Hepatocyte (in vitro differentiated cells): ENCODE measurements at regions not wholly inside any gene's neighbourhood (a gene's known extent, or its start where the extent isn't known, plus 50 kb on each side); places are given as distances from the start of the nearest gene placed in this dataset.

ENCODE experiments used
- DNase-seq: peaks from one replicate; pipeline ENCODE4 v3.0.0-alpha.2; 2016; ENCODE audit warnings: low spot score
- H2AFZ ChIP-seq: fragments of 200-600 bp; sonication (generic); 2 replicates; pipeline ENCODE4 v1.6.0; 2016; ENCODE audit warnings: antibody characterized with exemption, mild to moderate bottlenecking
- H3K27ac ChIP-seq: fragments of 200-600 bp; sonication (generic); 2 replicates; pipeline ENCODE4 v1.5.1; 2016; ENCODE audit warnings: mild to moderate bottlenecking
- H3K27me3 ChIP-seq: fragments of 200-600 bp; sonication (generic); 2 replicates; pipeline ENCODE4 v1.6.1; 2016
- H3K36me3 ChIP-seq: fragments of 200-600 bp; sonication (generic); replicated peaks from 2 replicates; pipeline ENCODE4 v1.5.1; 2016; ENCODE audit warnings: low read depth; ENCODE audit not compliant: insufficient read depth
- H3K4me1 ChIP-seq: fragments of 200-600 bp; sonication (generic); 2 replicates; pipeline ENCODE4 v1.5.1; 2016; ENCODE audit warnings: mild to moderate bottlenecking, moderate library complexity; ENCODE audit not compliant: insufficient read depth
- H3K4me2 ChIP-seq: fragments of 200-600 bp; sonication (generic); 2 replicates; pipeline ENCODE4 v1.6.0; 2016
- H3K4me3 ChIP-seq: fragments of 200-600 bp; sonication (generic); 2 replicates; pipeline ENCODE4 v1.5.1; 2016; ENCODE audit warnings: mild to moderate bottlenecking
- H3K79me2 ChIP-seq: fragments of 200-600 bp; sonication (generic); 2 replicates; pipeline ENCODE4 v1.6.0; 2017; ENCODE audit warnings: mild to moderate bottlenecking
- H3K9me2 ChIP-seq: fragments of 200-600 bp; sonication (generic); replicated peaks from 2 replicates; pipeline ENCODE4 v1.6.0; 2017; ENCODE audit warnings: mild to moderate bottlenecking; ENCODE audit not compliant: insufficient read depth
- H3K9me3 ChIP-seq: fragments of 200-600 bp; sonication (generic); 2 replicates; pipeline ENCODE4 v1.5.1; 2016; ENCODE audit warnings: low read depth, mild to moderate bottlenecking
- H4K20me1 ChIP-seq: fragments of 200-600 bp; sonication (generic); 2 replicates; pipeline ENCODE4 v1.6.0; 2016; ENCODE audit warnings: mild to moderate bottlenecking; ENCODE audit not compliant: insufficient read depth, poor library complexity, severe bottlenecking
- CTCF ChIP-seq: fragments of 200-600 bp; sonication (generic); IDR thresholded peaks from 2 replicates; pipeline ENCODE4 v1.5.1; 2016; ENCODE audit warnings: antibody characterized with exemption, mild to moderate bottlenecking; ENCODE audit not compliant: poor library complexity
- EZH2 ChIP-seq: fragments of 200-600 bp; sonication (generic); IDR thresholded peaks from 2 replicates; pipeline ENCODE4 v1.6.1; 2016; ENCODE audit warnings: antibody characterized with exemption, mild to moderate bottlenecking, borderline replicate concordance
- EZH2phosphoT487 ChIP-seq: fragments of 200-600 bp; sonication (generic); IDR thresholded peaks from one replicate; pipeline ENCODE4 v1.6.1; 2018; ENCODE audit warnings: antibody characterized with exemption, mild to moderate bottlenecking, low read depth, moderate library complexity; ENCODE audit not compliant: unreplicated experiment, severe bottlenecking
- WGBS: methylation state at CpG from one replicate; pipeline ENCODE4 v1.1.6; 2016; ENCODE audit warnings: low lambda C conversion rate; ENCODE audit errors: missing lambda C conversion rate; 5-methylcytosine and 5-hydroxymethylcytosine counted together

- Histone ChIP-seq H3K4me2 (no peak overlapping the region), H3K27me3 (no peaks in the 10 kb centered on the region), H3K9me2 (no peaks in the 10 kb centered on the region), H2AFZ (no peak overlapping the region), H3K4me1 (no peaks in the 10 kb centered on the region), H3K9me3 (no peaks in the 10 kb centered on the region), H3K4me3 (no peak overlapping the region), H4K20me1 (no peaks in the 10 kb centered on the region), H3K79me2 (no peaks in the 10 kb centered on the region), H3K27ac (no peak overlapping the region), H3K36me3 (no peaks in the 10 kb centered on the region)
- TF ChIP-seq EZH2, result no peak
- TF ChIP-seq EZH2phosphoT487, result no peak
- no peak for DNase-seq
Measured at GRCh38 chr4:38356686-38357085, 307.3 kb upstream of the KLF3 start.

DNA sequence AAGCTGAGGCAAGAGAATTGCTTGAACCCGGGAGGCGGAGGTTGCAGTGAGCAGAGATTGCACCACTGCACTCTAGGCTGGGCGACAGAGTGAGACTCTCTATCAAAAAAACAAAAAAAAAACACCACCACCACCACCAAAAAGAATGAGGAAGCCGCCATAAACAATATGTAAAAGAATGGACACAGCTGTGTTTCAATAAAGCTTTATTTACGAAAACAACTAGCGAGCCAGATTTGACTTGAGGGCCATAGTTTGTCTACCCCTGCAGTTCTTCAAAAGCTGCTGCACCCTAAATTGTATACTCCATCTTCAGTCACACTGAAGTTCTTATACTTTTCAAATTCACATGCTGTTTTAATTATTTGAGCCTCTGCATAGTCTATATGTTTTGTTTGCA, 306.5 kb upstream of the KLF3 start:
- H4K20me1 ChIP-seq, result no peaks in the 10 kb centered on the region
- no peak overlapping the region for H3K4me3 ChIP-seq
- H3K79me2 ChIP-seq, result no peaks in the 10 kb centered on the region
- H2AFZ ChIP-seq, result no peak overlapping the region
- no peaks in the 10 kb centered on the region for H3K27me3 ChIP-seq
- H3K9me3 ChIP-seq, result no peaks in the 10 kb centered on the region
- no peaks in the 10 kb centered on the region for H3K36me3 ChIP-seq
- DNase-seq, result no peak
- no peaks in the 10 kb centered on the region for H3K4me1 ChIP-seq
- no peak overlapping the region for H3K27ac ChIP-seq
- TF ChIP-seq EZH2, result no peak
- no peak for TF ChIP-seq CTCF
- no peak for TF ChIP-seq EZH2phosphoT487
- no peaks in the 10 kb centered on the region for H3K9me2 ChIP-seq
- no peak overlapping the region for H3K4me2 ChIP-seq
- 97% methylated on average over 6 of the region's 6 CpGs for WGBS

DNA sequence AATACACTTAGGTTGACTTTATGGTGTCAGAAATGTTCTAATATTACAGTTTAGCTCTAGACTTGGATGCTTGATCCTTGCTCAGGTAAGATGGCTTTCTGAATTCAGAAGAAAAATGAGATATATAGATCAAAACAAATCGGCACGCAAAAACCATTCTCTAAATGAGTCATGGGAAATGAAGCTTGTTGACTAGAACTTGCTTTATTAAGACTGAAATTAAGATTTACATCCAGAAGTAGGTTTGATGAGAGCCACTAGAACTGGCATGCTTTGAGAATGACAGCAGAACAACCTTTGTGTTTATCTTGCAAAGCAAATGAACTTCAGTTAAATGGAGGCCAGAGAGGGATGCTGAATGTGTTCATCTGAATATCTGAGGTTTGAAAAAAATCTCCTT, 304.9 kb upstream of the KLF3 start:
- no peak for TF ChIP-seq CTCF
- no peak overlapping the region for H3K4me2 ChIP-seq
- no peak overlapping the region for H2AFZ ChIP-seq
- H3K9me2 ChIP-seq, result no peaks in the 10 kb centered on the region
- no peaks in the 10 kb centered on the region for H3K79me2 ChIP-seq
- 100% methylated on average over 2 of the region's 2 CpGs for WGBS
- no peaks in the 10 kb centered on the region for H4K20me1 ChIP-seq
- no peak for DNase-seq
- H3K4me1 ChIP-seq, result no peaks in the 10 kb centered on the region
- no peaks in the 10 kb centered on the region for H3K27me3 ChIP-seq
- H3K9me3 ChIP-seq, result no peaks in the 10 kb centered on the region
- no peak overlapping the region for H3K27ac ChIP-seq
- no peaks in the 10 kb centered on the region for H3K36me3 ChIP-seq
- no peak overlapping the region for H3K4me3 ChIP-seq

DNA sequence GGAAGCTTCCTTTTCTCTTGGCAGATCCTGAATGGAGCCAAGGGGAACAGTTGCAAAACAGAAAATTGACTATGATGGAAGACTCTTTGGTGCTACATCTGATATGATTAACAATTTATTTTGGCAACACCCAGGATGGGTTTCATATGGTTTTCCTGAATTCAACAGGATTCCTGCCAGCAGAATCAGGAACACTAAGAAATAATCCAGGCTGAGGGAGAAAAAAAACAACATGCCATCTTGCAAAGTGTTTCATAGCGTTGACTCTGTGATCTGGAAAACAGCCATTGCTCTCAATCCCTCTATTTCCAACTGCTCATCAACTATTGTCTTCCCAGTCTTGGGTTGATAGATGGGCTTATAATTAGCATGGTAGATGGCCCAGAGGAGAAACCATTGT, 303.8 kb upstream of the KLF3 start:
- Histone ChIP-seq H3K27me3 (no peaks in the 10 kb centered on the region), H3K4me3 (no peak overlapping the region), H4K20me1 (no peaks in the 10 kb centered on the region), H3K27ac (no peak overlapping the region), H3K79me2 (no peaks in the 10 kb centered on the region), H2AFZ (no peak overlapping the region), H3K36me3 (no peaks in the 10 kb centered on the region), H3K9me3 (no peaks in the 10 kb centered on the region), H3K4me1 (peaks cover 1% of the 10 kb centered on the region), H3K9me2 (no peaks in the 10 kb centered on the region), H3K4me2 (no peak overlapping the region)
- TF ChIP-seq CTCF, result no peak
- TF ChIP-seq EZH2phosphoT487, result no peak
- TF ChIP-seq EZH2, result no peak
- 95% methylated on average over 1 of the region's 1 CpG for WGBS
- DNase-seq, result no peak
